Erythroblast (primary cell): ENCODE measurements at regions not wholly inside any gene's neighbourhood (a gene's known extent, or its start where the extent isn't known, plus 50 kb on each side); places are given as distances from the start of the nearest gene placed in this dataset.

Experiments
- DNase-seq, 2 experiments: peaks; one replicate each; lab custom pipeline; 2025; lab: John Stamatoyannopoulos, UW
- GATA1 ChIP-seq: IDR thresholded peaks from 2 replicates; pipeline ENCODE4 v1.6.1; 2011; ENCODE audit warnings: low read depth, mild to moderate bottlenecking, control low read depth, low read length, moderate library complexity
- POLR2A ChIP-seq: IDR thresholded peaks from 2 replicates; pipeline ENCODE4 v1.6.1; 2011; ENCODE audit warnings: mild to moderate bottlenecking, low read length

DNA sequence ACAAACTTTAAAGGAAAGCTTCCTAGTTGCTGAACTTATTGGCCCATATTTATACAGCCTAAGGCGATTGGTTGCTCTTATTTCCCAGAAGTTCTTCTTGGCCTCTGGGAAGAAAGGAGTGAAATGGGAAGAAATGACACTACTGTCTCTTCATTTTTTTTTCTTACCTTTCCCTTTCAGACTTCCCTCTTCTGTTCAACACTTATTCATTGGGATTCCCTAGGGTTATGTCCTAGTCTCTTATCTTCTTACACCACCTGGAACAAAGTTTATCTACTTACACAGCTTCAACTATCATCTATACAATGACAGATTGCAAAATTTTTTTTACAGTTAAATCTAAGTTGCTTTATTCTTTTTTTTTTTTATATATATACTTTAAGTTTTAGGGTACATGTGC, 68.0 kb downstream of the SNX12 start:
- TF ChIP-seq GATA1 (no peak), POLR2A (no peak)
- peak; percentile 8 to 37 for DNase-seq

DNA sequence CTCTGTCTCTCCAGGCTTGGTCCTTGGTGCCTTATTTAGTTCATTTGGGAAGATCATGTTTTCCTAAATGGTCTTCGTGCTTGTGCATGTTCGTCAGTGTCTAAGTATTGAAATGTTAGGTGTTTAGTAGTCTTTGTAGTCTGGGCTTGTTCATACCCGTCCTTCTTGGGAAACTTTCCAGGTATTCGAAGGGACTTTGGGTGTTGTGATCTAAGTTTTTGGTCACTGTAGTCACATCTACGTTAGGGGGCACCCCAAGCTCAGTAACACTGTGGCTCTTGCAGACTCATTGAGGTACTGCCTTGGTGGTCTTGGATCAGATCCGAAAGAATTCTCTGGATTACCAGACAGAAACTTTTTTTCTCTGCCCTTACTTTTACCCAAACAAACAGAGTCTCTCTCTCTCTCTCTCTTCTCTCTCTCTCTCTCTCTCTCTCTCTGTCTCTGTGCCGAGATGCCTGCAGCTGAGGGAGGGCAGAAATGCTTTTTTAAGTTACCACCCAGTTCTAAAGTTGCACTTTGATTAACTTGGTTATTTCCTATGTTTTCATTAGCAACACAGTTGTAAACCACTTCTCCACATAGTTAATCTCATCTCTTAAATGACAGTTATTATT, 67.6 kb upstream of the SLC7A3 start:
- DNase-seq: peak; percentile 40 to 62
- no peak for TF ChIP-seq GATA1
- no peak for TF ChIP-seq POLR2A

DNA sequence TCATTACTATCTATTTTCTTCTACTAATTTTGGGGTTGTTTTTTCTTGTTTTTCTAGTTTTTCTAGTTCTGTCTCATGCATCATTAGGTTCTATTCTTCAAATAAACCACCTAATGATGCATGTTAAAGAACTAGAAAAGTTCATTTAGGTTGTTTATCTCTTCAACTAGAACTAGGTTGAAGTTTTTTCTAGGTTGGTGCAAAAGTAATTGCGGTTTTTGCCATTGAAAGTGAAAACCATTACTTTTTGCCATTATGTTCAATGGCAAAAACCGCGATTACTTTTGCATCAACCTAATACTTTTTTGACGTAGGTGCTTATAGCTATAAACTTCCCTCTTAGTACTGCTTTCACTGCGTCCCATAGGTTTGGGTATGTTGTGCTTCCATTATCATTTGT, 64.4 kb upstream of the SLC7A3 start:
- TF ChIP-seq POLR2A (no peak), GATA1 (no peak)
- no peak for DNase-seq

DNA sequence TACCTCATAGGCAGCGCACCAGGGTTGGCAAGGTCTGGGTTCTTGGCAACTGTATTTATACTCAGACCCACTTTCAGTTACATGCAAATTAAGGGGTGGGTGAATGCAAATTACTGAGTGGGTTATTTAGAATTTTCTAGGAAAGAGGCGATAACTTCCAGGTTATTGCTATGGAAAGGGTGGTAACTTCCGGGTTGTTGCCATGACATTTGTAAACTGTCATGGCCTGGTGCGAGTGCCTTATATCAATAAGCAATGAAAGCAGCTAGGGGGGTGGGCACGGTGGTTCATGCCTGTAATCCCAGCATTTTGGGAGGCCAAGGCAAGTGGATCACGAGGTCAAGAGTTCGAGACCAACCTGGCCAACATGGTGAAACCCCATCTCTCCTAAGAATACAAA, 57.5 kb upstream of the SLC7A3 start:
- no peak for DNase-seq
- TF ChIP-seq GATA1 (no peak), POLR2A (no peak)
